ENCODE measurements at regions not wholly inside any gene's neighbourhood (a gene's known extent, or its start where the extent isn't known, plus 50 kb on each side); places are given as distances from the start of the nearest gene placed in this dataset.

- Mint-ChIP-seq H3K36me3 (ENCODE audit: unreplicated experiment) (peaks cover 7% of the 10 kb centered on the region), H3K27me3 (ENCODE audit: unreplicated experiment) (peaks cover 5% of the 10 kb centered on the region), H3K4me1 (ENCODE audit: low read depth, unreplicated experiment) (peaks cover 13% of the 10 kb centered on the region), H3K4me3 (ENCODE audit: unreplicated experiment) (no peak overlapping the region), H3K27ac (ENCODE audit: unreplicated experiment) (peak overlapping the region; percentile 31), H3K9me3 (ENCODE audit: unreplicated experiment) (peaks cover 4% of the 10 kb centered on the region)
- no peak for TF ChIP-seq CTCF (IDR thresholded peaks at IDR 0.05; ENCODE audit: partially characterized antibody, unreplicated experiment)
- no peak for DNase-seq
These were observed 101.5 kb downstream of the HSPH1 start for GRCh38 chr13:31060220-31060619.

- H3K36me3 Mint-ChIP-seq (ENCODE audit: unreplicated experiment), result no peaks in the 10 kb centered on the region
- TF ChIP-seq CTCF (IDR thresholded peaks at IDR 0.05; ENCODE audit: partially characterized antibody, unreplicated experiment), result no peak
- no peak for DNase-seq
- no peak overlapping the region for H3K4me3 Mint-ChIP-seq (ENCODE audit: unreplicated experiment)
- peaks cover 4% of the 10 kb centered on the region for H3K9me3 Mint-ChIP-seq (ENCODE audit: unreplicated experiment)
- no peak overlapping the region for H3K27ac Mint-ChIP-seq (ENCODE audit: unreplicated experiment)
- peaks cover 12% of the 10 kb centered on the region for H3K4me1 Mint-ChIP-seq (ENCODE audit: low read depth, unreplicated experiment)
- peaks cover 3% of the 10 kb centered on the region for H3K27me3 Mint-ChIP-seq (ENCODE audit: unreplicated experiment)
These were observed 104.2 kb downstream of the HSPH1 start for GRCh38 chr13:31057403-31058033.

GRCh38 chr13:31056644-31057271, 104.9 kb downstream of the HSPH1 start:
- no peak for TF ChIP-seq CTCF (IDR thresholded peaks at IDR 0.05; ENCODE audit: partially characterized antibody, unreplicated experiment)
- H3K9me3 Mint-ChIP-seq (ENCODE audit: unreplicated experiment), result peaks cover 4% of the 10 kb centered on the region
- H3K4me1 Mint-ChIP-seq (ENCODE audit: low read depth, unreplicated experiment), result peaks cover 14% of the 10 kb centered on the region
- no peak overlapping the region for H3K27ac Mint-ChIP-seq (ENCODE audit: unreplicated experiment)
- DNase-seq, result peak; percentile 54
- H3K4me3 Mint-ChIP-seq (ENCODE audit: unreplicated experiment), result peak overlapping the region; percentile 78
- H3K27me3 Mint-ChIP-seq (ENCODE audit: unreplicated experiment), result peaks cover 3% of the 10 kb centered on the region
- H3K36me3 Mint-ChIP-seq (ENCODE audit: unreplicated experiment), result no peaks in the 10 kb centered on the region

GRCh38 chr13:31055589-31055988, 106.1 kb downstream of the HSPH1 start:
- peaks cover 3% of the 10 kb centered on the region for H3K27me3 Mint-ChIP-seq (ENCODE audit: unreplicated experiment)
- peaks cover 20% of the 10 kb centered on the region for H3K4me1 Mint-ChIP-seq (ENCODE audit: low read depth, unreplicated experiment)
- H3K27ac Mint-ChIP-seq (ENCODE audit: unreplicated experiment), result no peak overlapping the region

More at GRCh38 chr13:31055589-31055988, 106.1 kb downstream of the HSPH1 start:
- Mint-ChIP-seq H3K9me3 (ENCODE audit: unreplicated experiment) (peaks cover 7% of the 10 kb centered on the region), H3K36me3 (ENCODE audit: unreplicated experiment) (no peaks in the 10 kb centered on the region), H3K4me3 (ENCODE audit: unreplicated experiment) (no peak overlapping the region)
- no peak for TF ChIP-seq CTCF (IDR thresholded peaks at IDR 0.05; ENCODE audit: partially characterized antibody, unreplicated experiment)
- no peak for DNase-seq

Measured in glutamatergic neuron (in vitro differentiated cells).